B cell (primary cell): ENCODE measurements at regions not wholly inside any gene's neighbourhood (a gene's known extent, or its start where the extent isn't known, plus 50 kb on each side); places are given as distances from the start of the nearest gene placed in this dataset.

Source experiments
- ATAC-seq: fragments of 200-7000 bp; cut with Tn5 transposase; one replicate; pipeline ENCODE4 v1.10.0; 2021; ENCODE audit warnings: low read depth, mild to moderate bottlenecking, moderate number of reproducible peaks, moderate library complexity
- CTCF ChIA-PET: fragments of 350-600 bp; sonication (Branson Sonifier 250); formaldehyde crosslinking; loops from one replicate; lab custom pipeline; 2021; ENCODE audit warnings: antibody characterized with exemption, inconsistent platforms; lab: Charles Lee
- POLR2A ChIA-PET: fragments of 350-600 bp; sonication (Branson Sonifier 250); formaldehyde crosslinking; loops from one replicate; lab custom pipeline; 2021; ENCODE audit warnings: antibody characterized with exemption; lab: Charles Lee
- DNase-seq: peaks from one replicate; pipeline ENCODE4 v3.0.0; 2013
- H2AFZ ChIP-seq: 2 replicates; pipeline ENCODE4 v1.6.1; 2012; ENCODE audit warnings: mild to moderate bottlenecking, low read depth, low read length; ENCODE audit not compliant: insufficient read depth, poor library complexity, severe bottlenecking
- H3K27ac ChIP-seq, 2 donors: 1 replicate in 1 of 2; 2 replicates in 1 of 2; pipeline ENCODE4 v1.5.1; 2012 to 2013; ENCODE audit warnings: low read length in 2 of 2, mild to moderate bottlenecking in 2 of 2, moderate library complexity in 1 of 2
- H3K27me3 ChIP-seq, 4 experiments: fragments of 200-600 bp in 1 of 4; sonication (generic) in 1 of 4; replicated peaks in 1 of 4; 1 replicate in 2 of 4; 2 replicates in 2 of 4; pipeline versions ENCODE4 v1.6.1 to v1.7.0; 2013 to 2016; ENCODE audit warnings: low read length in 3 of 4, mild to moderate bottlenecking in 2 of 4, mixed read lengths in 1 of 4, moderate library complexity in 1 of 4; ENCODE audit not compliant: insufficient read depth in 4 of 4, control insufficient read depth in 3 of 4; ENCODE audit errors: control extremely low read depth in 1 of 4
- H3K36me3 ChIP-seq, 2 experiments: replicated peaks in 1 of 2; 1 replicate in 1 of 2; 2 replicates in 1 of 2; pipeline versions ENCODE4 v1.6.1 to v1.7.1; 2013; ENCODE audit warnings: low read length in 1 of 2; ENCODE audit not compliant: insufficient read depth in 2 of 2, control insufficient read depth in 1 of 2; ENCODE audit errors: control extremely low read depth in 1 of 2, extremely low read depth in 1 of 2
- H3K4me1 ChIP-seq, 2 donors: fragments of 200-600 bp in 1 of 2; sonication (generic) in 1 of 2; 1 replicate in 1 of 2; 2 replicates in 1 of 2; pipeline versions ENCODE4 v1.5.1 to v1.6.1; 2013 to 2017; ENCODE audit warnings: low read length in 2 of 2; ENCODE audit not compliant: control insufficient read depth in 2 of 2, insufficient read depth in 2 of 2
- H3K4me2 ChIP-seq: replicated peaks from 2 replicates; pipeline ENCODE3; 2012; ENCODE audit warnings: mild to moderate bottlenecking, low read depth, low read length; ENCODE audit not compliant: poor library complexity, severe bottlenecking
- H3K4me3 ChIP-seq, 5 experiments: fragments of 200-600 bp in 1 of 5; sonication (generic) in 1 of 5; 1 replicate in 3 of 5; 2 replicates in 2 of 5; pipeline versions ENCODE4 v1.5.1 to v1.7.0; 2011 to 2016; ENCODE audit warnings: low read length in 4 of 5, mild to moderate bottlenecking in 4 of 5, low read depth in 2 of 5, control low read depth in 1 of 5, moderate library complexity in 1 of 5; ENCODE audit not compliant: insufficient read depth in 1 of 5; ENCODE audit errors: control extremely low read depth in 1 of 5, extremely low read depth in 1 of 5
- H3K79me2 ChIP-seq: fragments of 200-600 bp; sonication (generic); one replicate; pipeline ENCODE4 v1.6.0; 2016; ENCODE audit warnings: low read length; ENCODE audit not compliant: control insufficient read depth, insufficient read depth
- H3K9ac ChIP-seq: fragments of 200-600 bp; sonication (generic); 2 replicates; pipeline ENCODE4 v1.6.1; 2017; ENCODE audit warnings: mild to moderate bottlenecking, low read length, moderate library complexity
- H3K9me3 ChIP-seq, 3 donors: one replicate each; pipeline versions ENCODE4 v1.6.1 to v1.7.1; 2013; ENCODE audit warnings: low read length in 2 of 3; ENCODE audit not compliant: control insufficient read depth in 2 of 3, insufficient read depth in 1 of 3; ENCODE audit errors: control extremely low read depth in 1 of 3
- H4K20me1 ChIP-seq: 2 replicates; pipeline ENCODE4 v1.6.0; 2012; ENCODE audit warnings: mild to moderate bottlenecking, low read length; ENCODE audit not compliant: insufficient read depth, control insufficient read depth, poor library complexity, severe bottlenecking
- H3K27ac Mint-ChIP-seq: one replicate; pipeline ENCODE4 v1.8.0; 2021; ENCODE audit warnings: mixed read lengths
- H3K27me3 Mint-ChIP-seq: one replicate; pipeline ENCODE4 v1.8.0; 2021; ENCODE audit warnings: mixed read lengths
- H3K4me1 Mint-ChIP-seq: one replicate; pipeline ENCODE4 v1.8.0; 2021; ENCODE audit warnings: mixed read lengths
- H3K4me3 Mint-ChIP-seq: one replicate; pipeline ENCODE4 v1.8.0; 2021; ENCODE audit warnings: mixed read lengths
- H3K9me3 Mint-ChIP-seq: one replicate; pipeline ENCODE4 v1.8.0; 2022; ENCODE audit warnings: mixed read lengths; ENCODE audit not compliant: insufficient read depth
- EZH2 ChIP-seq: IDR thresholded peaks from 2 replicates; pipeline ENCODE4 v1.6.1; 2012; ENCODE audit warnings: borderline replicate concordance, low read depth, mild to moderate bottlenecking, moderate library complexity, low read length; ENCODE audit not compliant: insufficient read depth, poor library complexity, severe bottlenecking
- WGBS: methylation state at CpG from one replicate; pipeline ENCODE4 v1.1.5; 2013; ENCODE audit warnings: missing lambda C conversion rate; ENCODE audit not compliant: insufficient coverage; 5-methylcytosine and 5-hydroxymethylcytosine counted together
- intact Hi-C: fragments of 100-400 bp; cut with micrococcal nuclease; formaldehyde crosslinking; loops from one replicate; pipeline ENCODE4 v1.10.0; 2022
- TF ChIP-seq, protein P1 (sequence below): fragments of 200-600 bp; IDR thresholded peaks from one replicate; pipeline ENCODE4 v1.8.0; 2022; ENCODE audit warnings: antibody characterized with exemption, mild to moderate bottlenecking

DNA sequence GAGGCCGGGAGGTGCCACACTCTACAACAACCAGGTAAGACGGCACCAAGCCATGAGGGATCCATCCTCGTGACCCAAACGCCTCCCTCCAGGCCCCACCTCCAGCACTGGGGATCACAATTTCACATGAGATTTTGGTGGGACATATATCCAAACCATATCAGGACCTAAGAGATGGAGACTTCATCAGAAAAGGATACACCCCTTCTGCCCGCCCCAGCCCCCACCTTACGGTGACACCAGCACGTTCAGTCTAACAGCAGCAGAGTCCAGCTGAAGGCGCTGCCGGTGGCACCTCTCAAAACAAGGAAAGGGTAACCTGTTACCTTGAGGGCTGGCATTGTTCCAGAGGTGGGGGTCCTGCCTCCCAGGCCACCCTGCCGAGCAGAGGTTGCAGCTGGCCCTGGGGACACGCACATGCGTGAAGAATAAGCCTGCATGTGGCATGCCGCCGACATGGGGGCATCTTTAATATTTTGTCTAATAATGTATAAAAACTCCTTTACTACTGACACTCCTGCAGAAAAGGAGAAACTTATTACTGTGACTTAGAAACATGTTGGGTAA is 154.4 kb downstream of the GALR1 start:
- no peaks in the 10 kb centered on the region for H3K27me3 ChIP-seq
- no peak for ATAC-seq
- Mint-ChIP-seq H3K9me3 (no peaks in the 10 kb centered on the region), H3K4me3 (no peak overlapping the region), H3K4me1 (no peaks in the 10 kb centered on the region), H3K27ac (no peak overlapping the region), H3K27me3 (no peaks in the 10 kb centered on the region)
- H4K20me1 ChIP-seq: no peaks in the 10 kb centered on the region
- no peak for DNase-seq
- H2AFZ ChIP-seq: no peak overlapping the region
- no peak overlapping the region for H3K4me2 ChIP-seq
- H3K4me1 ChIP-seq: no peaks in the 10 kb centered on the region
- H3K36me3 ChIP-seq: no peaks in the 10 kb centered on the region
- WGBS: 88% methylated on average over 6 of the region's 14 CpGs
- no peaks in the 10 kb centered on the region for H3K79me2 ChIP-seq
- POLR2A ChIA-PET: no interaction called here
- H3K4me3 ChIP-seq: no peak overlapping the region
- TF ChIP-seq EZH2: no peak
- TF ChIP-seq, protein P1, sequence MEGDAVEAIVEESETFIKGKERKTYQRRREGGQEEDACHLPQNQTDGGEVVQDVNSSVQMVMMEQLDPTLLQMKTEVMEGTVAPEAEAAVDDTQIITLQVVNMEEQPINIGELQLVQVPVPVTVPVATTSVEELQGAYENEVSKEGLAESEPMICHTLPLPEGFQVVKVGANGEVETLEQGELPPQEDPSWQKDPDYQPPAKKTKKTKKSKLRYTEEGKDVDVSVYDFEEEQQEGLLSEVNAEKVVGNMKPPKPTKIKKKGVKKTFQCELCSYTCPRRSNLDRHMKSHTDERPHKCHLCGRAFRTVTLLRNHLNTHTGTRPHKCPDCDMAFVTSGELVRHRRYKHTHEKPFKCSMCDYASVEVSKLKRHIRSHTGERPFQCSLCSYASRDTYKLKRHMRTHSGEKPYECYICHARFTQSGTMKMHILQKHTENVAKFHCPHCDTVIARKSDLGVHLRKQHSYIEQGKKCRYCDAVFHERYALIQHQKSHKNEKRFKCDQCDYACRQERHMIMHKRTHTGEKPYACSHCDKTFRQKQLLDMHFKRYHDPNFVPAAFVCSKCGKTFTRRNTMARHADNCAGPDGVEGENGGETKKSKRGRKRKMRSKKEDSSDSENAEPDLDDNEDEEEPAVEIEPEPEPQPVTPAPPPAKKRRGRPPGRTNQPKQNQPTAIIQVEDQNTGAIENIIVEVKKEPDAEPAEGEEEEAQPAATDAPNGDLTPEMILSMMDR: no peak
- no peaks in the 10 kb centered on the region for H3K9me3 ChIP-seq
- H3K27ac ChIP-seq: no peak overlapping the region
- H3K9ac ChIP-seq: no peak overlapping the region
- CTCF ChIA-PET: no interaction called here
- intact Hi-C loops: no loop called here

- no peak overlapping the region for H3K9ac ChIP-seq
- DNase-seq (no peak), ATAC-seq (no peak)
- H3K4me2 ChIP-seq: no peak overlapping the region
- no peaks in the 10 kb centered on the region for H3K9me3 ChIP-seq
- no peak overlapping the region for H3K4me3 ChIP-seq
- H3K9me3 Mint-ChIP-seq: no peaks in the 10 kb centered on the region
- intact Hi-C loops: no loop called here
- no peak overlapping the region for H3K27ac ChIP-seq
- no peaks in the 10 kb centered on the region for H3K4me1 Mint-ChIP-seq
- H2AFZ ChIP-seq: no peak overlapping the region
- H3K4me1 ChIP-seq: no peaks in the 10 kb centered on the region
- no peak for TF ChIP-seq EZH2
- TF ChIP-seq, protein P1: no peak
- 80% methylated on average over 1 of the region's 11 CpGs for WGBS
- CTCF ChIA-PET: no interaction called here
- no peaks in the 10 kb centered on the region for H3K27me3 ChIP-seq
- POLR2A ChIA-PET: no interaction called here
- H4K20me1 ChIP-seq: no peaks in the 10 kb centered on the region
- H3K4me3 Mint-ChIP-seq: no peak overlapping the region
- no peaks in the 10 kb centered on the region for H3K27me3 Mint-ChIP-seq
- H3K27ac Mint-ChIP-seq: no peak overlapping the region
- no peaks in the 10 kb centered on the region for H3K36me3 ChIP-seq
- no peaks in the 10 kb centered on the region for H3K79me2 ChIP-seq
These were observed 155.4 kb downstream of the GALR1 start for GRCh38 chr18:77405096-77405495.
